Thymus (tissue), 11 donors: ENCODE measurements at regions not wholly inside any gene's neighbourhood (a gene's known extent, or its start where the extent isn't known, plus 50 kb on each side); places are given as distances from the start of the nearest gene placed in this dataset.
"Not testable (repeated sequence)": the region's sequence is repeated elsewhere in the genome, so short reads cannot be mapped to it uniquely, and the experiment has no call there.

Source experiments
- DNase-seq, 9 donors: peaks; one replicate each; pipeline ENCODE4 v3.0.0-alpha.2; 2013; ENCODE audit warnings: low spot score in 9 of 9, low read depth in 6 of 9, missing footprints in 1 of 9
- H3K27ac ChIP-seq, 2 donors: one replicate each; pipeline ENCODE4 v1.5.1; 2013; ENCODE audit warnings: control low read depth in 1 of 2, low read depth in 1 of 2, low read length in 1 of 2, mild to moderate bottlenecking in 1 of 2, moderate library complexity in 1 of 2
- H3K27me3 ChIP-seq, 2 donors: one replicate each; pipeline ENCODE4 v1.5.1; 2013; ENCODE audit warnings: low read length in 1 of 2; ENCODE audit not compliant: control insufficient read depth in 2 of 2, insufficient read depth in 1 of 2
- H3K36me3 ChIP-seq, 2 donors: one replicate each; pipeline ENCODE4 v1.5.1; 2013; ENCODE audit warnings: low read length in 1 of 2, mild to moderate bottlenecking in 1 of 2, moderate library complexity in 1 of 2; ENCODE audit not compliant: control insufficient read depth in 2 of 2, insufficient read depth in 2 of 2
- H3K4me1 ChIP-seq, 2 donors: one replicate each; pipeline ENCODE4 v1.5.1; 2013; ENCODE audit warnings: low read length in 2 of 2; ENCODE audit not compliant: control insufficient read depth in 2 of 2, insufficient read depth in 2 of 2
- H3K4me3 ChIP-seq, 2 donors: one replicate each; pipeline ENCODE4 v1.5.1; 2013; ENCODE audit warnings: low read length in 2 of 2, control low read depth in 1 of 2, mild to moderate bottlenecking in 1 of 2
- H3K9me3 ChIP-seq, 2 donors: one replicate each; pipeline ENCODE4 v1.5.1; 2013; ENCODE audit warnings: low read length in 1 of 2, mild to moderate bottlenecking in 1 of 2; ENCODE audit not compliant: control insufficient read depth in 2 of 2, insufficient read depth in 1 of 2
- WGBS: extraction: QIAGEN DNeasy Blood & Tissue Kit; methylation state at CpG from one replicate; pipeline ENCODE4 v1.1.7; 2013; 5-methylcytosine and 5-hydroxymethylcytosine counted together
- donor health status: healthy.

DNA sequence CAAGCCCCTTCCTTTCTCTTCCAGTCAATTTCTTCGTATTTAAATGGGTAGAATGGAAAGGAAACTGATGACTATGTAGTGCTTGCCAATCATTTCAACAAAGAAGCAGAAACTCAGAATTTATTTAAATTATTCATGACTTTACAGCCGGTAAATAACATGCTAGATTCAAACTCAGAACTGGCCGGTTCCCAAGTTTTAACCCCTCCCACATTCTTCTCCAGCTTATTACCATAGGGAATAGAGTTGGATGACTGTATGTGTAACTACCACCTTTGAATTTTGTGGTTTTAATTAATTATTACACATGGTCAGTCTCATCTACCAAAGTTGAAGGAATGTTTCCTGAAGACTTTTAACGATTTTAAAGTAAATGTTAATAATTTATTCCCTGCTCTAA, 819.3 kb upstream of the LRATD1 start:
- no peaks in the 10 kb centered on the region for H3K27me3 ChIP-seq
- DNase-seq = no peak
- no peaks in the 10 kb centered on the region for H3K9me3 ChIP-seq
- no peaks in the 10 kb centered on the region for H3K36me3 ChIP-seq
- H3K4me3 ChIP-seq = no peak overlapping the region
- WGBS = 83% methylated on average over 4 of the region's 4 CpGs
- H3K4me1 ChIP-seq = no peaks in the 10 kb centered on the region
- H3K27ac ChIP-seq = no peak overlapping the region

GRCh38 chr2:13818002-13818401, 814.5 kb upstream of the LRATD1 start:
- WGBS = 80% methylated on average over 4 of the region's 4 CpGs
- H3K4me3 ChIP-seq = no peak overlapping the region
- DNase-seq = no peak
- no peaks in the 10 kb centered on the region for H3K4me1 ChIP-seq
- no peaks in the 10 kb centered on the region for H3K9me3 ChIP-seq
- no peaks in the 10 kb centered on the region for H3K27me3 ChIP-seq
- H3K36me3 ChIP-seq = no peaks in the 10 kb centered on the region
- no peak overlapping the region for H3K27ac ChIP-seq

- 94% methylated on average over 2 of the region's 2 CpGs for WGBS
- no peak overlapping the region for H3K4me3 ChIP-seq
- no peaks in the 10 kb centered on the region for H3K27me3 ChIP-seq
- no peaks in the 10 kb centered on the region for H3K4me1 ChIP-seq
- no peak for DNase-seq
- H3K9me3 ChIP-seq = no peaks in the 10 kb centered on the region
- H3K36me3 ChIP-seq = no peaks in the 10 kb centered on the region
- no peak overlapping the region for H3K27ac ChIP-seq
These were observed 812.6 kb upstream of the LRATD1 start for GRCh38 chr2:13819896-13820295.

GRCh38 chr2:13821255-13821880, 811.1 kb upstream of the LRATD1 start:
- no peaks in the 10 kb centered on the region for H3K27me3 ChIP-seq
- H3K4me1 ChIP-seq = no peaks in the 10 kb centered on the region
- H3K4me3 ChIP-seq = no peak overlapping the region
- H3K36me3 ChIP-seq = no peaks in the 10 kb centered on the region
- no peaks in the 10 kb centered on the region for H3K9me3 ChIP-seq
- 79% methylated on average over 4 of the region's 4 CpGs for WGBS
- no peak overlapping the region for H3K27ac ChIP-seq
- DNase-seq = no peak

DNA sequence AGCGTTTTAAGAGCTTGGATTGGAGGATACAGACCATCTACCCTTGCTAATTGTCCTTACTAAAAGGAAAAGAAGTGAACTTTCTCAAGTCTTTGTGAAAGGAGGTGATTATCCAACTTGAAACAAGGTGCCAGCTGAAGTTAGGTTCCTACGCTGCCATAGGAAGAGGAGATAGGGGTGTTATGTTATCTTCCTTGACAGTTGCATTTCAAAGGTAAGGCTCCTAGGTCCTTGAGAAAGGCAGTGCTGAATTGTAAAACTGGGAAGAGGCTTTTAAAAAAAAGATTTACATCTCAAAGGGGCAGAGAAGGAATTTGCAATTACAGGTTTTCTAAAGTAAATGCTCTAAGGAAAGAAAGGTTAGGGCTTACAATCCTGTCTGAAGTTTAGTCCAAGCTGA, 810.2 kb upstream of the LRATD1 start:
- no peak overlapping the region for H3K27ac ChIP-seq
- H3K4me3 ChIP-seq = no peak overlapping the region
- no peak for DNase-seq
- H3K27me3 ChIP-seq = no peaks in the 10 kb centered on the region
- WGBS = 73% methylated on average over 2 of the region's 2 CpGs
- H3K4me1 ChIP-seq = no peaks in the 10 kb centered on the region
- no peaks in the 10 kb centered on the region for H3K36me3 ChIP-seq
- H3K9me3 ChIP-seq = no peaks in the 10 kb centered on the region

GRCh38 chr2:13826314-13826853, 806.1 kb upstream of the LRATD1 start:
- Histone ChIP-seq H3K27me3 (no peaks in the 10 kb centered on the region), H3K4me1 (no peaks in the 10 kb centered on the region), H3K9me3 (no peaks in the 10 kb centered on the region), H3K36me3 (no peaks in the 10 kb centered on the region), H3K4me3 (no peak overlapping the region), H3K27ac (no peak overlapping the region)
- no peak for DNase-seq
- 68% methylated on average over 5 of the region's 5 CpGs for WGBS

DNA sequence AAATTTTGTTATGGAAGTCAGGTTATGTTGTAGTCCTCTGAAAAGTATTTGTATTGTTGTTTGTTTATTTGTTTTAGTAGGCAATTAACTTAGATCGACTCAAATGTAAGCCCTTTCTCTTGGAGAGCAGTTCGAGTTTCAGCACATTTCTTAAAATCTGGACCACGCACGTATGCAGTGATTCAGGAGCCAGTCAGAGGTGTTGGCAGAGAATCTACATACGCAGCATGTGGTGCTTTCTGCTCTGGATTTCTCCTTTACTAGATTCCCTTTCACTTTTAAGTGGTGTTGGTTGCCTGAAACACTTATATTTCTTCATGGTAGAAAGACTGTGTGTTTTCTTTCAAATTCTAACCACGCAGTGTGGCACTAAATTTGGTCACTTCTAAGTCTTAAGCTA, 773.9 kb upstream of the LRATD1 start:
- Histone ChIP-seq H3K27ac (no peak overlapping the region), H3K4me1 (no peaks in the 10 kb centered on the region), H3K4me3 (no peak overlapping the region), H3K36me3 (no peaks in the 10 kb centered on the region), H3K9me3 (no peaks in the 10 kb centered on the region), H3K27me3 (no peaks in the 10 kb centered on the region)
- DNase-seq = no peak
- WGBS = 83% methylated on average over 6 of the region's 6 CpGs

GRCh38 chr2:13868275-13868674, 764.2 kb upstream of the LRATD1 start:
- not testable (repeated sequence) for H3K27ac ChIP-seq

DNA sequence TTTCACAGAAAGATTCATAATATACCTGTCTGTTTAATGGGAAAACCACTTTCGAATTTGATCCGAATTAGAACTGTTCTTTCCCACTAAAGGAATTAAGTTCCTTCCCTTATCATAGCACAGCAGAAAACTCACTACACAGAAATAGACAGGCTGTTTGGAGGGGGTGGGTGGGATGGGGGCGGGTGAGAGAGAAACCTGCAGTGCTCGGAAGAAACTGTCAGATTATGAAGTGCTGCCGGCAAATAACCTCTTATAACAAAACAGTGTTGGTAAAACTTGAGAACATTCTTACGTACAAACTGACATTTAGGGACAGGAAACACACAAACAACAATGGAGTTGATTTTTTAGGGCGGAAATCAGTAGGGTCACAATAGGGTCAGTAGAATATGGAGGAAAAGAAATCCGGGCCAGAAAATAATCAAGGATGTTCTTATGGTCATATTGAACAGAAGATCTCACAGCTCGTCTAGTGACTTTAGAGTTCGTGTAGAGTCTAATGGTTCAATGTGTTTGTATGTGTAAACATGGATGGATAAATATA, 756.0 kb upstream of the LRATD1 start:
- no peaks in the 10 kb centered on the region for H3K36me3 ChIP-seq
- no peak for DNase-seq
- H3K9me3 ChIP-seq = no peaks in the 10 kb centered on the region
- no peak overlapping the region for H3K27ac ChIP-seq
- H3K4me1 ChIP-seq = no peaks in the 10 kb centered on the region
- H3K27me3 ChIP-seq = no peaks in the 10 kb centered on the region
- no peak overlapping the region for H3K4me3 ChIP-seq
- 28% methylated on average over 10 of the region's 10 CpGs for WGBS

More at GRCh38 chr2:13868275-13868674, 764.2 kb upstream of the LRATD1 start:
- H3K4me1 ChIP-seq, H3K27me3 ChIP-seq, H3K9me3 ChIP-seq, DNase-seq, H3K36me3 ChIP-seq, H3K4me3 ChIP-seq: not testable (repeated sequence)
